DND-41 (cell line): ENCODE measurements at regions not wholly inside any gene's neighbourhood (a gene's known extent, or its start where the extent isn't known, plus 50 kb on each side); places are given as distances from the start of the nearest gene placed in this dataset.

Experiments
- ATAC-seq: fragments of 200-7000 bp; cut with Tn5 transposase; 3 replicates; pipeline ENCODE4 v1.9.1; 2021; ENCODE audit warnings: low read depth; ENCODE audit not compliant: insufficient read depth
- DNase-seq: peaks from one replicate; pipeline ENCODE4 v3.0.0-alpha.2; 2020
- H2AFZ ChIP-seq: 2 replicates; pipeline ENCODE4 v1.6.0; 2012; ENCODE audit warnings: low read depth, low read length
- H3K27ac ChIP-seq: 2 replicates; pipeline ENCODE4 v1.5.1; 2012; ENCODE audit warnings: low read length, inconsistent platforms
- H3K27me3 ChIP-seq: fragments of 200-600 bp; sonication (generic); 2 replicates; pipeline ENCODE4 v1.6.0; 2012; ENCODE audit warnings: low read length, mild to moderate bottlenecking, inconsistent platforms; ENCODE audit not compliant: insufficient read depth, poor library complexity
- H3K36me3 ChIP-seq: 2 replicates; pipeline ENCODE4 v1.5.1; 2012; ENCODE audit warnings: low read length, inconsistent platforms; ENCODE audit not compliant: insufficient read depth
- H3K4me1 ChIP-seq: 2 replicates; pipeline ENCODE4 v1.5.1; 2012; ENCODE audit warnings: mild to moderate bottlenecking, low read length; ENCODE audit not compliant: insufficient read depth
- H3K4me2 ChIP-seq: 2 replicates; pipeline ENCODE4 v1.6.0; 2012; ENCODE audit warnings: mild to moderate bottlenecking, moderate library complexity, low read length, inconsistent platforms; ENCODE audit not compliant: insufficient read depth
- H3K4me3 ChIP-seq, 2 experiments: fragments of 200-600 bp in 1 of 2; shearing (Covaris generic) in 1 of 2; 2 replicates each; pipeline ENCODE4 v1.5.1; 2012 to 2016; ENCODE audit warnings: inconsistent platforms in 2 of 2, low read length in 2 of 2, mild to moderate bottlenecking in 2 of 2, low read depth in 1 of 2, moderate library complexity in 1 of 2
- H3K79me2 ChIP-seq: 2 replicates; pipeline ENCODE4 v1.6.0; 2012; ENCODE audit warnings: low read length, inconsistent platforms; ENCODE audit not compliant: insufficient read depth
- H3K9ac ChIP-seq: 2 replicates; pipeline ENCODE4 v1.6.0; 2012; ENCODE audit warnings: low read depth, mild to moderate bottlenecking, inconsistent platforms, low read length, moderate library complexity
- H3K9me3 ChIP-seq: 2 replicates; pipeline ENCODE4 v1.5.1; 2012; ENCODE audit warnings: low read length, moderate library complexity, mild to moderate bottlenecking, inconsistent platforms; ENCODE audit not compliant: insufficient read depth, severe bottlenecking
- H4K20me1 ChIP-seq: 2 replicates; pipeline ENCODE4 v1.6.0; 2012; ENCODE audit warnings: low read length; ENCODE audit not compliant: insufficient read depth
- EZH2 ChIP-seq: IDR thresholded peaks from 3 replicates; pipeline ENCODE4 v1.6.1; 2012; ENCODE audit warnings: borderline replicate concordance, low read depth, mild to moderate bottlenecking, moderate library complexity, low read length, inconsistent platforms; ENCODE audit not compliant: severe bottlenecking
- TF ChIP-seq, protein P1 (sequence below): IDR thresholded peaks from 2 replicates; pipeline ENCODE4 v1.5.1; 2012; ENCODE audit warnings: borderline replicate concordance, low read length, moderate library complexity, mild to moderate bottlenecking; ENCODE audit not compliant: poor library complexity, severe bottlenecking; ENCODE audit errors: extremely low read depth

DNA sequence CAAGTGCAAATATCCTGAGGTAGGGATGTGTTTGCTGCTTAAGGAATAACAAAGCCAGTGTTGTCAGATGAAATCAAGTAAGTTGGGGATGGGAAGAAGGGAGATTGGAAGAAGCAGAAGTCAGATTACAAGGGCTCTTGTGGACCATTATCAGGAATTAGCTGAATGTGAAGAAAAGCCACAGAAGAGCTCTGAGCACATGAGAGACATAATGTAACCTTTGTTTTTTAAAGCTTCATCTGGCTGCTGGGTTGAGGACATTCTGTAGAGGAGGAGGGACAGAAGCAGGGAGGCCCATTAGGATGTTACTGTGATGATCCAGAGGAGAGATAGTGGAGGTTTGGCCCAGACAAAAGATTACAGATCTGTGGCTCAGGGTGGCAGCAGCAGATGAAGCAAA lies 111.7 kb downstream of the DUSP10 start:
- Histone ChIP-seq H3K4me3 (no peak overlapping the region), H2AFZ (no peak overlapping the region), H3K4me2 (no peak overlapping the region), H4K20me1 (no peaks in the 10 kb centered on the region), H3K9me3 (no peaks in the 10 kb centered on the region), H3K27me3 (no peaks in the 10 kb centered on the region), H3K9ac (no peak overlapping the region), H3K36me3 (no peaks in the 10 kb centered on the region), H3K79me2 (no peaks in the 10 kb centered on the region), H3K4me1 (no peaks in the 10 kb centered on the region), H3K27ac (no peak overlapping the region)
- no peak for ATAC-seq
- DNase-seq, result no peak
- TF ChIP-seq, protein P1, sequence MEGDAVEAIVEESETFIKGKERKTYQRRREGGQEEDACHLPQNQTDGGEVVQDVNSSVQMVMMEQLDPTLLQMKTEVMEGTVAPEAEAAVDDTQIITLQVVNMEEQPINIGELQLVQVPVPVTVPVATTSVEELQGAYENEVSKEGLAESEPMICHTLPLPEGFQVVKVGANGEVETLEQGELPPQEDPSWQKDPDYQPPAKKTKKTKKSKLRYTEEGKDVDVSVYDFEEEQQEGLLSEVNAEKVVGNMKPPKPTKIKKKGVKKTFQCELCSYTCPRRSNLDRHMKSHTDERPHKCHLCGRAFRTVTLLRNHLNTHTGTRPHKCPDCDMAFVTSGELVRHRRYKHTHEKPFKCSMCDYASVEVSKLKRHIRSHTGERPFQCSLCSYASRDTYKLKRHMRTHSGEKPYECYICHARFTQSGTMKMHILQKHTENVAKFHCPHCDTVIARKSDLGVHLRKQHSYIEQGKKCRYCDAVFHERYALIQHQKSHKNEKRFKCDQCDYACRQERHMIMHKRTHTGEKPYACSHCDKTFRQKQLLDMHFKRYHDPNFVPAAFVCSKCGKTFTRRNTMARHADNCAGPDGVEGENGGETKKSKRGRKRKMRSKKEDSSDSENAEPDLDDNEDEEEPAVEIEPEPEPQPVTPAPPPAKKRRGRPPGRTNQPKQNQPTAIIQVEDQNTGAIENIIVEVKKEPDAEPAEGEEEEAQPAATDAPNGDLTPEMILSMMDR, result no peak
- TF ChIP-seq EZH2, result no peak

DNA sequence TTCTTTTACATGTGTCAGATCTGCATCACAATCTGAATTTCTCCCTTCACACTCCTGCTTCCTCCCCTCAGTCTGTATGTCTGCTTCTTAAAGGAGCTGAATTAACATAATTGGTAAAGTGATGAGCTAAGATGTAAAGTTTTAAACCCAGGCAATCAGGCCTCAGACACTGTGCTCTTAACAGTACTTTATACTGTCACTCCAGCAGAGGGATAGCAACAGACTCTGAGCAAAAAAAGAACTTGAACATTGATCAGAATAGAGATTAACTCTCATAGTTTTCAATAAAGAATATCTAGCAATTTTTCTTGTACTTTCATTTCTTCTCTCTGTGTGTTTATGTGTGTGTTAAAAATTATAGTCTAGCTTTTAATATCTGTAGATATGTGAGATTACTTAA lies 110.3 kb downstream of the DUSP10 start:
- no peak overlapping the region for H2AFZ ChIP-seq
- no peak overlapping the region for H3K4me2 ChIP-seq
- no peak overlapping the region for H3K4me3 ChIP-seq
- H3K79me2 ChIP-seq, result no peaks in the 10 kb centered on the region
- H3K4me1 ChIP-seq, result no peaks in the 10 kb centered on the region
- TF ChIP-seq, protein P1, result no peak
- no peak for TF ChIP-seq EZH2
- no peaks in the 10 kb centered on the region for H3K36me3 ChIP-seq
- H3K9ac ChIP-seq, result no peak overlapping the region
- no peaks in the 10 kb centered on the region for H3K9me3 ChIP-seq
- DNase-seq (no peak), ATAC-seq (no peak)
- H3K27ac ChIP-seq, result no peak overlapping the region
- no peaks in the 10 kb centered on the region for H4K20me1 ChIP-seq
- no peaks in the 10 kb centered on the region for H3K27me3 ChIP-seq

- Histone ChIP-seq H3K9me3 (no peaks in the 10 kb centered on the region), H3K27me3 (no peaks in the 10 kb centered on the region), H3K4me1 (no peaks in the 10 kb centered on the region), H2AFZ (no peak overlapping the region), H3K27ac (no peak overlapping the region), H3K36me3 (no peaks in the 10 kb centered on the region), H3K4me2 (no peak overlapping the region), H3K4me3 (no peak overlapping the region), H3K9ac (no peak overlapping the region), H4K20me1 (no peaks in the 10 kb centered on the region), H3K79me2 (no peaks in the 10 kb centered on the region)
- TF ChIP-seq EZH2, result no peak
- TF ChIP-seq, protein P1, result no peak
- DNase-seq (no peak), ATAC-seq (peak; percentile 59)
Observed at GRCh38 chr1:221632072-221632471, 109.8 kb downstream of the DUSP10 start.

DNA sequence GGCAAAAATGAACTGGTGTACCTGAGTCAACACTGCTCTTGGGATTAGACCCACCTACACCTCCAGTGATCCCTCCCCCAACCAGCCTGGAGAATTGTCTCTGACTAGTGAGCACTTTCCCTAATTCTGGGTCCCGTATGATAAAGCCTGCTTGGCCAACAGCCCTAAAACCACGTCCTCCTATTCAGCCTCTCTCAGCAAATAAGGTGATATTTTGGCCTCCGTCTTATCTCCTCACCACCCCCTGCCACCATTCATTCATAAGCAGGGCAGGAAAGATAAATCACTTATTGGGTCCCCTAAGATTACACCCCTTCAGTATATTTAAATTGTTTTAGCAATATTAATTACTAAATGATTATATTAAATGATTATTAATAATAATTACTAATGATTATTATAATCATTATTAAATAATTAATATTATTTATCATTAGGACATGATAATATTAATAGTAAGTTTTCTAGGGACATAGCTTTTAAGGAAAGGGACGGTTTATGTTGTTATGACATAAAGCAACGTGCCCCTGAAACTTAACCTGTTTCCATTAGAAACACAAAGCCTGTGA lies 108.0 kb downstream of the DUSP10 start:
- H3K9ac ChIP-seq, result no peak overlapping the region
- no peaks in the 10 kb centered on the region for H3K9me3 ChIP-seq
- no peaks in the 10 kb centered on the region for H3K4me1 ChIP-seq
- H3K79me2 ChIP-seq, result no peaks in the 10 kb centered on the region
- ATAC-seq, result no peak
- no peak for DNase-seq
- H3K27ac ChIP-seq, result no peak overlapping the region
- no peaks in the 10 kb centered on the region for H3K27me3 ChIP-seq
- no peaks in the 10 kb centered on the region for H4K20me1 ChIP-seq
- H3K36me3 ChIP-seq, result no peaks in the 10 kb centered on the region
- no peak for TF ChIP-seq EZH2
- TF ChIP-seq, protein P1, result no peak
- no peak overlapping the region for H3K4me3 ChIP-seq
- H2AFZ ChIP-seq, result no peak overlapping the region
- no peak overlapping the region for H3K4me2 ChIP-seq
